CD4-positive, alpha-beta T cell treated with Interleukin-21 for 1 hour (primary cell): ENCODE measurements at regions not wholly inside any gene's neighbourhood (a gene's known extent, or its start where the extent isn't known, plus 50 kb on each side); places are given as distances from the start of the nearest gene placed in this dataset.
"Not testable (repeated sequence)": the region's sequence is repeated elsewhere in the genome, so short reads cannot be mapped to it uniquely, and the experiment has no call there.

Source experiments
- DNase-seq: peaks from one replicate; pipeline ENCODE4 v3.0.0-alpha.2; 2020

DNA sequence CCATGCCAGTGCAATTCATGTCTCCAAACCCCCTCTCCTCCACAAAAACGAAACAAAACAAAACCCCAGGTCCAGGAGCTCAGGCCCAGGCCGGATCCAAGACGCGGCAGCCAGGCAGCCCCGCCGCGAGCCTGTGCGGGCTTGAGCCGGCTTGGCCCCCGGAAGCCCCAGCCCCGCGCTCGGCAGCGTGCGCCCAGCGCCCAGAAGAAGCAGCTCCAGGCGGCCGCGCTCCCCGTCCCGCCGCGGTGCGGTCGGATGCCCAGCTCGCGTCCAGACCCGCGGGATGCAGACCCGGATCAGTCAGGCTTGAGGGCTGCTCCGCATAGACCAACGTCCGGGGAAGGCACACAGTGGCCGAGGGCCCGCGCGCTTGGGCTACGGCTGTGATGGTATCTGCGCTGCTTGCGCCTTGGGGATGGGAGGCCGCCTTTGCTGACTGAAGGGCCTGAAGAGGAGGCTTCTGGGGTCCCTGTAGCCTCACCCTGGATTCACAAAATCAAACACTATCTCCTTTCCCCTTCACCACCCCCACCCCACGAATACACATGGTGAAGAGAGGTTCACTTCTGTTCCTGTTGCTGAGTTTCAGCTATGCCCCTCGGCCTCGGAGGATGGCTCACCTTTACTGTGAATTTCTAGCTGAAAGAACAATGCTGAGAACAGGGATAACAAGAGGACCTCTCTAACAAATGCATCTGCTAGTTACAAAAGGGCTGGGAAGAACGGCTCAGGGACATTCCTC lies 79.9 kb upstream of the EN2 start:
- DNase-seq: no peak

DNA sequence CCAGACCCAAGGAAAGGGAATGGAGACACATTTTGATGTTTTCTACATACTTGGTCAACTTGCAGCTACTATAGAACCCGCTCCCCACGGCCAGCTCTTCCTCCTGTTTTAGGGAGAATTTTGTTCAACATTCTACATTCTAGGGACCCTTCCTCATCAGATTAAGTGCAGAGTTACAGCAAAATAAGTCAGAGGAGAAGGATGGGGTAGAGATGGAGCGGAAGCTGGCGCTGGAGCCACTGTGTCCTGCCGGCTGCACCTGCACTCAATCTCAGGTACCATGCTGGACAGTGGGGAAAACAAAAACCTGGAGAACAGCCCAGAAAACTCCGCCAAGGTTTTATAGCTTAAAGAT lies 79.4 kb upstream of the EN2 start:
- DNase-seq: no peak

DNA sequence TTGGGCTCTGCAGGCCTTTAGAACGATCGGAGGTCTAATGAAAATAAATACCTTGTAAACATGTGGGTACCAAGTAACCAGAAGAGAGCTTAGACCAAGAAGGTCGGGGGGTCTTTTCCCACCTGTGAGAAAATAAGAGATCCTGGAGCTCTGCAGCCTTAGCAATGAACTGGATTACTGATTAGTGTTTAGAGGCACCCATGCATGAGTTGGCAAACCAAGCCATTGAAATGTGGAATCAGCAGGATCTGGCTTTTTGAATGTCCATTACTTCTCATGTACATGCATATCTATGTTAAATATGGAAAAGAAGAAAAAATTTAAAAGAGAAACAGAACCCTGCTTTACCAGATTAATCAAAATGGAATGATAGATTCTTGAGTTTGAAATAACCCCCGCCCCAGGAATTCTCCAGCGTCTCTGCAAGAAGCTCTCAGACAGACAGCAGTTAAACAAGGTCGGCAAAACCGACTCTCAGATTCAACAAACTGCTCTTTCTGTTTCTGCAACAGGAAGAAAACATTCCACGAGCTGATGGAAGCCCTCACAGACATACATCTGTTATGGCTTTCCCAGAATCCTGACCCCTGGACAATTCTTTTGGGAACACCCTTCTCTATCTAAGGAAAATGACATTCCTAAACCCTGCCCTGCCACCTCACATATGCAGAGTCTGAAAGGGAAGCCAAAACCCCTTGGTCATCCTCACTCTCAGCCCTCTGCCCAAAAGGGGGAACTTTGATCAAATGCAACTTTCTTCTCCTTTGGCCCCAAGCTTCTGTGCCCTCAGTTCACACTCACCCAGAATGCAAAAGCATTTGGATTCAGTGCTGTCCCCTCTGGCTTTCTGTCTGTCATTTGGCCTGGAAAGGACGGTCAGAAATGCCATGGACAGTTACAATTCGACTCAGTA lies 78.7 kb upstream of the EN2 start:
- no peak for DNase-seq

DNA sequence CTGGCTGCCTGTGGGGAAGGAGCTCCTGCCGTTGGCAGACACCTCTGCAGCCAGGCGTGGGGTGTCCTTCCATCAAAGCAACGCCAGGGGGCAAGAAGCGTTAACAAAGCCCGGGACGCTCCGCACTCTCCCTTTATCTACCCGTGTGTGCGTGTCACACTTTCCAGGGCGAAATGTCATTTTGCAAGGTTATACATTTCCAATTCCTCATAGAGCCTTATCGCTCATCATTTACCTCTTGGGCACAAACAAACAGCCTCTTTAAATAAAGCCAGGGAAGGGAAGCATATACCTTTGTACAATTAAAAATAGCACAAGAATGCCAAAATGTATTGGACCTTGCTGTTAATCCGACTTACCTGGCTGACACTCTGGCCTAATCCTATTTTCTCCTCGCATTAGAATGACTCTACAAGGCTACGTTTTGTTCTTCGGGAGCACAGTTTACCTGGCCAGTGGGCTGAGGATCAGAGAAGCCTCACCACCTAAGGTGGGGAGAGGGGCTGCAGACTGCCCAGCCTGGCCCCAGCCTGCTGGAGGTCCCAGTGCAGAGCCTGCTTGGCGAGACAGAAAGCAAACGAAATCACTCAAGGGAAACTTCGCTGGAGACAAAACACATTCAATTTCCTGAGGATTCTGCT lies 77.6 kb upstream of the EN2 start:
- DNase-seq: peak; percentile 55

DNA sequence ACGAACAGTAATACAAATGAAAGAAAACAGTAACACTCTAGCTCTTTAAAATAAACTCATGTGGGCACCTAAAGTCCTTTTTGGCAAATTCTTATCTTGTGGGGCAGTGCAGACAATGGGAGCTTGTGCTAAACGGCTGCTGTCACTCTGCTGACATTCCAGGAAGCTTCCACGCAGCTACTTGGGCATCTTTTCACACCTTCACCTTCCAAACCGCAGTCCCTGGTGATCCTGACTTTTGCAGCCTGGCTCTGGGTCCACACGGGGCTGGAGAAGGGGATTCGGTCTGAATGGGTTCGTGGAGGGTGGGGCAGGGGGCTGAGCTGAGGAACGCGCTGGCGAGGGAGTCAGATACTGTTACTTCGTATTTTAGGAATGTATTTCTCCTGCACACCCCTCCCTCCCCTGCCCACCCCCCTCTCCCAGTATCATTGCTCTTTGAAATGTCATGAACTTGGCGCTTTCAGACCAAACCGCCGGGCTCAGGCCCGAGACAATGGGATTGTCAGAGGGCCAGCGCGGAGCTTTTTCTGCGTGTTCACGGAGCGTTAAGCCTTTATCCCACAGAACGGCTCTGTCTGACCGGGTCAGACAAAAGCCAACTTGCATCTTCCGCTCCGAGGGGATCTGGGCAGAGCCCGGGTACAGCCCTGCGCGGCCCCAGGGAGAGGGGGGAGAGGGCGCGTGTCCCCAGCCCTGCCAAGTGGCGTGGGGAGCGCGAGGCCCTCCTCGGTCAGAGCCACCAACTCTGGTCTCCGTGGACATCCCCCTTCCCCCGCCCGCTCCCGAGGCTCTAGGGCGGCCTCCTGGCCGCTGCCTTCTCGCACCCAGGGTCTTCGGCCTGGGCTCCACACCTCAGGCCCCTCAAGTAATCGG lies 76.7 kb upstream of the EN2 start:
- DNase-seq: no peak

DNA sequence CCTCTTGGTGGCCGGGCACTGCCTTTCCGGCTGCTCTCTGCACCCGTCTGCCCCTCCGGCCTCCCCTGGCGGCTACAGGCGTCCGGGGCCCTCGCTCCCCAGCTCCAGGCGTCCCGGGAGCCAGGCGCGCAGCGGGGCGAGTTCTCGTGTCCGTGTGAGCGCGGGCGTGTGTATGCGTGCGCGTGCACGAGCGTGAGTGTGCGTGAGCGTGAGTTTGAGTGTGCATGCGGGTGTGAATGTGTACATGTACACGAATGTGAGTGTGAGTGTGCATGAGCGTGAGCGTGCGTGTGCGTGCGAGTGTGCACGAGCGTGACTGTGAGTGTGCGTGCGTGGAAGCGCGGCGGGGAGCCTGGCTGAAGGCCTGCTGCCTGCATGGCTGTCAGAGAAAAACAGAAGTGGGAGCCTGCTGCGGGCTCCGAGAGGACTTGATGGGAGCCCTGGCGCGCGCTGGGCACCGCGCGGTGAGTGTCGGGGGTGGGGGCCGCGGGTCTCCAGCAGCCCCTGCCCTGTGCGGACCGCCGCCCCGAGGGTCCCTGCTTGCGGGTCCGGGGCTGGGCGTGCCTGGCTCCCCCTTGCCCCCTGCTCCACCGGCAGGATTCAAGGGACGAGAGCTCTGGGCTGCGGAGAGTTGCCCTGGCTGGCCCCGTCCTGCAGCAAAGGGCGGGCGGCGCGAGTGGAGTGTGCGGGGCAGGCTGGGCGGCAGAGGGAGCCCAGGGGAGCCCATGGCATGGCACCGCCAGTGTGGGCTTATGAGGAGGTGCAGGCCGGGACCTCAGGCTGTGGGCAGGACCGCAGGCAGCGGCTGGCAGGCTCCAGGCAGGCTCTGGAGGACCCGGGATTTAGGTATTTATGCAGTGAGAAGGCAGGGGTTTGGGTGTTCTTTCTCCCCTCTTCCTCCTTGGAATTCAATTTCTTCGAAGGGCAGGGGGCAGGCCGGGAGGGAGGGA lies 75.8 kb upstream of the EN2 start:
- no peak for DNase-seq

DNA sequence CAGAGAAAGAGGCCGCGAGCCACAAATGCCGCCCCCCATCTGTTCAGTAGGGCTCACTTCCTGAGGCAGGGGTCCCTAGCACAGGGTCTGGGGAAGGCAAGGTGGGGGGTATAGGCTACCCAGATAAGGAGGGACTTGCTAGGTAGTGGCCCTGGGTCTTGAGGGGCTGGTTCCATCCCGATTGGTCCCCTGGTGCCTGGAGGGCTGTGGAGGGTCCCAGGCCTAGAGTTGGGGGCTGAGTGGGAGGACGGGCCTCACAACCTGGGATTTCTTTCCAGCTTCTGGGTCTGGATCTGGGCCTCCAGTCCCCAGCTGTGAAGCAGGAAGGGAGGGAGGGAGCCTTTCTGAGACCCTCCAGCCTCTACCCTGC lies 75.1 kb upstream of the EN2 start:
- DNase-seq: no peak

DNA sequence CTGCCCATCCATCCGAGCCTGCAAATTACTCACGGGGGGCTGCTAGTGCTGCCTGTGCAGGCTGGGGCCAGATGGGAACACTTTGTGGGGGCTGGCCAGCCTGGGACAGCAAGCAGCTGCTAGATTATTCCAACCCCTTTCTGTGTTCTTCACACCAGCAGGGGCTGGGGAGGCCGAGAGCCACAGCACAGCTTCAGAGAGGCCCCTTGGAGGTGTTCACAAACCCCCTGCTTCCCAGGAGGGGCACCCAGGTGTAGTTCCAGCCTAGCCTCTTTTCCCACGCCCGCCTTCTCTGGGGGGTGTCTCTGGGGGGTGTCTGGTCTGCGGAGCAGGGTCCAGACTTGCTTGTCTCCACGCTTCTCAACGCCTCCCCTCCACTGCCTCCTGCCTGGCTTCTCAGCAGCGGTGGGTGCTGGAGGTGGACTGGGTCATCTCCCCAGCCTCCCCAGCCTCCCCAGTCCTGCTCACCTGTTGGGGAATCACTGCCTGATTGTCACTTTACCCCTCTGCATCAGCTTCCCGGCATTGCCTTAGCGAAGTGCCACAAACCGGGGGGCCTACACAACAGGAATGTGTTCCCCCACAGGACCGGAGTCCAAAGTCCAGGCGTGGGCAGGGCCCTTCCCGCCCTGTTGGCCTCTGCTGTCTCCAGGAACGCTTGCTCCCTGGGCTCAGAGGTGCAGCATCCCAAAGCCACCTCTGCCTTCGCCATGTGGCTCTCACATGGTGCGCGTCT lies 74.0 kb upstream of the EN2 start:
- no peak for DNase-seq

DNA sequence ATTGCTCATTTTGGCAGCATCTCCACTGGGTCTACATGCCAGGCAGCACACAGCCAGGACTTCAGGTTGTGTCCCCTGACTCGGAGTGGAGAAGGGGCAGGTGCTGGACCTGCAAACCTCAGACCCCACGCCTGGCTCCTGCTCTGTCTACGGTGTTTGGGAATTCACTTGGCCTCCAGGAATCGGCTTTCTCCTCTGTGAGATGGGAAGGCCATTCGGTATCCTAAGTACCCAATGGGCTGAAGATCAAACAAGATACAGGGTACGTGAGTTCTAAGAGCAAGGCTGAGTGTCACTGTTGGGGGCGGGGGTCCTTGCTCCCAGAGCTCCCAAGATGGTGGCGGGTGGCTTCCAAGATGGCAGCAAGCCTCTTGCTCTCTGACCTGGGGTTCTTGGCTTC lies 73.2 kb upstream of the EN2 start:
- no peak for DNase-seq

DNA sequence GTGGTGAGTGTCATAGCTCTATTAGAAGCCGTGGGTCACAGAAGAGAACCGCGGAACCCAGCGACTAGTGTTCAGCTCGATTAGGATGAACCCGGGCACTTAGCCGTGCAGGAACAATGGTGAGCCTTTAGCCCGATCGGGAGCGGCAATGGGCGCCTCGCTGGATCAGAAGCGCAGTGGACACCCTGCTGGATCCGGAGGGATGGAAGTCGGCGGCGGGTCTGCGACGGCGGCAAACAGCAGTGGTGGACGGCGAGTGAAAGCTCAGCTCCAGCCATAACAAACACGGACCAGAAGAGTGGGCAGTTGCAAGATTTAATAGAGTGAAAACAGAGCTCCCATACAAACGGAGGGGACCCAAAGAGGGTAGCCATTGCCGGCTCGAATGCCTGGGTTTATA lies 72.7 kb upstream of the EN2 start:
- not testable (repeated sequence) for DNase-seq

DNA sequence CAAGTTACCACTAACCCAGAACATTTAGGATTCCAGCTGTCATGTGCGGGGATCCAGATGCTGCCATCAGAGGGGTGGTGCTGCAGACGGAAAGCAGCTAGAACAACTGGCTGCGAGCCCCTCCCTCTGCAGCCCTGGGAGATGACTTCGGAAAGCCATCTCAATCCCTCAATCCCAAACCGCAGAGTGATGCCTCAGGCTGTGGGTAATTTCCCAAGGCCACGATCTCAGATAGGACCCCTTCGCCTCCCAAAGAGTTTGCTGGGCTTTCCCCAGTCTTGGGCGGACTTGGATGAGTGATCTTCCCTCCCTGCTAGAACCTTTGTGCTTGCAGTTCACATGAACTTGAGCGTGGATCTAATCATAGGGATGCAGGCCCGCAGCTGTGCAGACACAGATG lies 71.3 kb upstream of the EN2 start:
- no peak for DNase-seq

DNA sequence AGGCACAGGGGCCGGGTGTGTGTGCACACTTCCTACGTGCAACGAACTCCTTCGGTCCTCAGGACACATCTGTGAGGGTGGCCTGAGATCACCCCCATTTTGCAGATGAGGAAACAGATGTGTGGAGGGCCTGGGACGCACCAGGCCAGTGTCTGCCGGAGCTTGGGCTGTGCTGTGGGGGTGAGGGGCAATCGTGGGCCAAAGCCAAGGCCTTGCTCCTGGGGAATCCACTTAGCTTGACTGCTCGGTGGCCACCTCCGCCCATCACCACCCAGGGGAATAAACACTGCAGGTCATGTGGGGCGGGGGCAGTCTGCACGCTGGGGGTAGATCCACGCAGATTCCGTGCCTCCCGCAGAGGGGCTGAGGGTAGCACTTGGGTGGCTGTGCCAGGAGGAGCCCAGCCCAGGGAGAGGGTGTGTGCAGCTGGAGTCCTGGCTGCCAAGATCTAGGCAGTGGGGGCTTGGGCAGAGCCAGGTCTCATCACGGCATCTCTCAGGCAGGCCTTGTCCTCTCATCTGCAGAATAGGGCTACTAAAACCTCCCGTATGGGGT lies 70.8 kb upstream of the EN2 start:
- no peak for DNase-seq

DNA sequence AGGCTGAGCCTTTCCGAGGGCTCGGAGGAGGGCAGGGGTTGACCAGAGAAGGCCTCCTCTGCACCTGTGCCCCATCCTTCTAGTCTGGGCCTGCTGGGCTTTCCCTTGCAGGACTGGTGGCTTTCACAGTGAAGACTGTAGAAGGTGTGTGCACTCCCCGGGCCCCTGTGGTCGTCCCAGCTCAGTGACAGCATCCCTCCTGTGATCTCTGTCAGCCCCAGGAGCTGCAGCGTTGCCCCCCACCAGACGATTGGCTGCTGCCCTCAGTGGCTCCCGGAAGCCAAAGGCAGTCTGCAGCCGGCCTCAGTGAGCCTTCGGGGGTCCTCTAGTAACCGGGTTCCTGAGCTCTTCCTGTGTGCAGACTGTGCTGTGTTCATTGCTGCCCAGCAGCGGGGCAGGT lies 69.4 kb upstream of the EN2 start:
- no peak for DNase-seq

DNA sequence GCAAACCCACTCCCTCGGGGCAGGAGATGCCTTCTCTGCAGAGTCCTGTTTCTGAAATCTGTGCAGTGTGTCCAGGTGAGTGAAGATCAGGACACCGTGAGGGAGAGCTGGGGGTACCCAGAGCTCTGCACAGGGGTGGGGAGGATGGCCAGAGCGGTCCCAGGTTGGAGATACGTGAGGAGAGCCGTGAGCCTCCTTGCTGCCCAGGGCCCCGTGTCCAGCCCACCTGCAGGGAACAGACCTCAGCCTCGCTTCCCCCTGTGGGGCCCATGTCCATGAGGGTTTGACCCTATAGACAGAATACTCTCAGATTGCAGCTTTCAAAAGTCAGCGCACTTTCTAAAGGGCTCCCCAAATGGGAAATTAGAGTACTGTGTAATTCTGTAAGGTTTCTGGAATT lies 66.5 kb upstream of the EN2 start:
- DNase-seq: no peak

DNA sequence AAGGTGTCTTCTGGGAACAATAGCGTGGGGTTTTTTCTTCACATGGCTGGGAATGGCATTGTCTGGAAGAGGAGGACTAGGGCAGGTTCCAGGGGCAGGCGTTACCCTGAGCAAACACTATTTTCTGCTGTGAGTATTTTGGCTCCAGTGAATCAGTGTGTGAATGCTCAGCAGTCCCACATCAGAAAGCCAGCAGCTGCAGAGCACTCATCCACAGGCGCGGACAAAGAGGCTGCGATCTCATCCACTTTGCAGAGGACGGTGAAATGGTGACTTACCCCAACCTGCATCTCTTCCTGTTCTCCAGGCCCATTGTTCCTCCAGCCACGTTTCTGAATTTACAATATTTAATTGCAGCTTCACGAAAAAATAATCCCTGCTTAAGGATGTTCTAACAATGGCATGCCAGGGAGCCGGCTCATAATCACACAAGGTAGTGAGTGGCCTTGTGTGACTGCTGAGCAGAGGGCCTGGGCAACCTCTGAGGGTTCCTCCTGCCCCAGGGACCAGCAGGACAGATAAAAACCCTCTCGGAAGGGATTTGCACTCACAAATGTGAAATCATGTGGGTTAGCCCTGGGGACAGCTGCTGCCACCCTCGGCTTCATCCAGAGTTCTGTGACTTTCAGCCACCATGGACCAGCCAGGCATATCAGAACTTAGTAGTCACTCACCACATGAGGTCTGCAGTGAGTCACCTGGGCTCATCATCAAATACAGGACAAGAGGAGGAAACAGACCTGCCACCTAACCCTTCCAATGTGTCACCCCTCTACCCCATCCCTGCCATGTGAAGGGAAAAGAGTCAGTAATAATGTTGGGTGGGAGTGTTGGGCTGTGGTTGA lies 65.0 kb upstream of the EN2 start:
- no peak for DNase-seq

DNA sequence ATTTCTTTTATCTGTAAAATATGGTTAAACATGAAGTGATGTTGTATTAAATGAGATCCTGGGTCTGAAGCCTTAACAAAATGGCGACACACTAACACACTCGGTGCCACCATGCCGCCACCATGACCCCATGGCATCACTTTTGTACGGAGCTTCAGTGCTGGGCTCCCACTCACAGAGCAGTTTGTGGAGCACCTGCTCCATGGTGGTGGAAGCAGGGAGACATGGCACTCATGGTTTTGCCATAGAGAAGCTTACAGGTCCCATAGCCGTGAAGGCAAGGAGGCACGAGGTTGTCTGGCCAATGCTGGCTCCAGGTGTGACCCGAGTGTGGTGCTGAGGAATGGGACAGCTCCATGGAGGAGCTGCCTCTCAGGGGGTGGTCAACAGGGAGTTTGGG lies 63.5 kb upstream of the EN2 start:
- no peak for DNase-seq

DNA sequence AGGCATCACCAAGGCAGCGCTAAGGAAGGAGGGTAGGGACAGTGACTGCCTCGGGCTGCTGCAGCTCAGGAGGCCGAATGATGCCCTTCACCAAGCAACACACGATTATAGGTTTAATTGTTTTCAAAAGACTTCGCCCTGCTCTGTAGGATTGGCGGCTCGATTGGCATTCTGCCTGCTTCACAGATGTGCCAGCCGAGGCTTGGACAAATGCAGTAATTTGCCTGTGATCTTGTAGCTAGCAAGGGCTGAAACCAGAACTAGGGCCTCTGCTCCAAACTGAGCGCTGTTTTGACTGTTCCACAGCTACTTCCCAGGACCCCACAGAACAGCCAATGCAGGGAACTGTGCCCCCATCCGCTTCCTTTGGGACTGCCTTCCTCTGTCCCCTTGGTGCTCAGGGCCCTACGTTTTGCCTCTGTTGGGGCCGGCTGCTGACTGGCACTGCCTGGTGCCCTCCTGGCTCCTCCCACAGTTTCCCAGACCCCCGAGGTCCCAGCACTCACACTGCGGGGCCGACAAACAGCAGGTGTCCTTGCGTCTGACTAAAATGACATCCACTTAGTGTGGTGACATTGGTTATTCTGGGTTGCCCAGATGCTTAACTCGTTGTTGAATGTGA lies 62.6 kb upstream of the EN2 start:
- DNase-seq: no peak

DNA sequence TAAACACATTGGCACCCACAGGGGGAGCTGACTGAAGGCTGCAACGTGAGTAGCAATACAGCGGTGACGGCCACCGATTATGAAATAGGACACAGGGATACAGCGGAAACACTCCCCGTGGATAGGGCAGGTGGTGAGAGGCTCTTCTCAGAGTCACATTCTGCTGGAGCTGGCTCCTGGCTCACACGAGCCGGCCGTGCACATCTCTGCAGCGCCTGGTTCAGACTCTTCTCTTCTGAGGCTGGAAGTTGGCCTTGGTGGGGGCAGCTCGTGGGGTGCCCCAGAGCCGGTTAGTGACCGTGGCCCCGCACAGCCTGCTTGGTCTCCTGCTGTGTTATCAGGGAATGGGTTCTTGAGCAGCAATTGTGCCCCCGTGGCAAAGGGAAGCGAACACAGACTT lies 61.3 kb upstream of the EN2 start:
- DNase-seq: no peak
